GM21786 (cell line): ENCODE measurements at regions not wholly inside any gene's neighbourhood (a gene's known extent, or its start where the extent isn't known, plus 50 kb on each side); places are given as distances from the start of the nearest gene placed in this dataset.
"Not testable (repeated sequence)": the region's sequence is repeated elsewhere in the genome, so short reads cannot be mapped to it uniquely, and the experiment has no call there.

Source experiments
- ATAC-seq: cut with Tn5 transposase; IDR thresholded peaks from one replicate; pipeline ENCODE4 v1.9.1; 2021; ENCODE audit not compliant: unreplicated experiment

- no peak for ATAC-seq
Observed at GRCh38 chr7:131122394-131122793, 205.3 kb upstream of the MKLN1 start.

- ATAC-seq = peak; percentile 95
Observed at GRCh38 chr7:131124001-131124629, 203.6 kb upstream of the MKLN1 start.

- ATAC-seq = no peak
Observed at GRCh38 chr7:131124867-131125266, 202.8 kb upstream of the MKLN1 start.

- no peak for ATAC-seq
Observed at GRCh38 chr7:131130324-131130723, 197.4 kb upstream of the MKLN1 start.

GRCh38 chr7:131131012-131131745 lies 196.5 kb upstream of the MKLN1 start:
- ATAC-seq = no peak

GRCh38 chr7:131131746-131132431 lies 195.8 kb upstream of the MKLN1 start:
- ATAC-seq = no peak

GRCh38 chr7:131139462-131139861 lies 188.2 kb upstream of the MKLN1 start:
- ATAC-seq = no peak

GRCh38 chr7:131141443-131141967 lies 186.2 kb upstream of the MKLN1 start:
- no peak for ATAC-seq

GRCh38 chr7:131143869-131144268 lies 183.8 kb upstream of the MKLN1 start:
- ATAC-seq = no peak

- no peak for ATAC-seq
Observed at GRCh38 chr7:131145026-131145425, 182.7 kb upstream of the MKLN1 start.

GRCh38 chr7:131145770-131146169 lies 181.9 kb upstream of the MKLN1 start:
- ATAC-seq = no peak

- ATAC-seq = no peak
Observed at GRCh38 chr7:131147604-131148003, 180.1 kb upstream of the MKLN1 start.

GRCh38 chr7:131148258-131148657 lies 179.4 kb upstream of the MKLN1 start:
- no peak for ATAC-seq

GRCh38 chr7:131148708-131149428 lies 178.8 kb upstream of the MKLN1 start:
- ATAC-seq = no peak

- ATAC-seq = no peak
Observed at GRCh38 chr7:131149429-131149773, 178.3 kb upstream of the MKLN1 start.

GRCh38 chr7:131149840-131150239 lies 177.8 kb upstream of the MKLN1 start:
- no peak for ATAC-seq

- no peak for ATAC-seq
Observed at GRCh38 chr7:131151034-131151433, 176.6 kb upstream of the MKLN1 start.

- no peak for ATAC-seq
Observed at GRCh38 chr7:131152766-131153165, 174.9 kb upstream of the MKLN1 start.

- no peak for ATAC-seq
Observed at GRCh38 chr7:131154380-131154779, 173.3 kb upstream of the MKLN1 start.

- no peak for ATAC-seq
Observed at GRCh38 chr7:131157530-131158243, 170.0 kb upstream of the MKLN1 start.

- ATAC-seq = not testable (repeated sequence)
Observed at GRCh38 chr7:131158244-131158636, 169.4 kb upstream of the MKLN1 start.
